Trophoblast cell (in vitro differentiated cells and primary cell): ENCODE measurements at regions not wholly inside any gene's neighbourhood (a gene's known extent, or its start where the extent isn't known, plus 50 kb on each side); places are given as distances from the start of the nearest gene placed in this dataset.
A peak's percentile ranks its signal among the peaks of the same experiment; 100 is the strongest.

Source experiments
- DNase-seq, 2 donors: peaks; one replicate each; pipeline ENCODE4 v3.0.0-alpha.2; 2016
- H2AFZ ChIP-seq: 2 replicates; pipeline ENCODE4 v1.6.1; 2013; ENCODE audit warnings: low read length, moderate library complexity, mild to moderate bottlenecking; ENCODE audit not compliant: insufficient read depth, poor library complexity
- H2AK5ac ChIP-seq: 2 replicates; pipeline ENCODE4 v1.6.1; 2013; ENCODE audit warnings: mild to moderate bottlenecking, low read length
- H2BK120ac ChIP-seq: 2 replicates; pipeline ENCODE4 v1.6.1; 2013; ENCODE audit warnings: low read length, mild to moderate bottlenecking, moderate library complexity; ENCODE audit not compliant: insufficient read depth, poor library complexity
- H2BK12ac ChIP-seq: 2 replicates; pipeline ENCODE4 v1.6.1; 2013; ENCODE audit warnings: mild to moderate bottlenecking, low read length, moderate library complexity
- H2BK5ac ChIP-seq: 2 replicates; pipeline ENCODE4 v1.6.1; 2013; ENCODE audit warnings: low read length, low read depth, moderate library complexity, mild to moderate bottlenecking; ENCODE audit not compliant: poor library complexity
- H3K14ac ChIP-seq: 2 replicates; pipeline ENCODE4 v1.6.1; 2013; ENCODE audit warnings: mild to moderate bottlenecking, low read length
- H3K18ac ChIP-seq: 2 replicates; pipeline ENCODE4 v1.6.1; 2013; ENCODE audit warnings: mild to moderate bottlenecking, low read length
- H3K23ac ChIP-seq: 2 replicates; pipeline ENCODE4 v1.6.1; 2013; ENCODE audit warnings: low read length
- H3K27ac ChIP-seq: 2 replicates; pipeline ENCODE4 v1.5.1; 2013; ENCODE audit warnings: low read depth, mild to moderate bottlenecking, inconsistent platforms, low read length, moderate library complexity
- H3K27me3 ChIP-seq: 2 replicates; pipeline ENCODE4 v1.6.1; 2013; ENCODE audit warnings: inconsistent platforms, mild to moderate bottlenecking, low read length, moderate library complexity; ENCODE audit not compliant: insufficient read depth
- H3K36me3 ChIP-seq, 2 experiments: 1 replicate in 1 of 2; 2 replicates in 1 of 2; pipeline ENCODE4 v1.6.1; 2013; ENCODE audit warnings: low read length in 2 of 2, mild to moderate bottlenecking in 2 of 2, moderate library complexity in 1 of 2; ENCODE audit not compliant: insufficient read depth in 2 of 2, control insufficient read depth in 1 of 2
- H3K4ac ChIP-seq: 2 replicates; pipeline ENCODE4 v1.6.1; 2013; ENCODE audit warnings: low read depth, mild to moderate bottlenecking, low read length, moderate library complexity
- H3K4me1 ChIP-seq, 2 experiments: 1 replicate in 1 of 2; 2 replicates in 1 of 2; pipeline ENCODE4 v1.6.1; 2013; ENCODE audit warnings: low read length in 2 of 2, mild to moderate bottlenecking in 2 of 2, moderate library complexity in 1 of 2; ENCODE audit not compliant: insufficient read depth in 2 of 2, control insufficient read depth in 1 of 2
- H3K4me2 ChIP-seq: 2 replicates; pipeline ENCODE4 v1.6.1; 2013; ENCODE audit warnings: inconsistent platforms, mild to moderate bottlenecking, low read length, moderate library complexity
- H3K4me3 ChIP-seq: 2 replicates; pipeline ENCODE4 v1.5.1; 2013; ENCODE audit warnings: mild to moderate bottlenecking, low read depth, low read length, inconsistent platforms
- H3K79me1 ChIP-seq: one replicate; pipeline ENCODE4 v1.6.1; 2013; ENCODE audit warnings: low read length
- H3K79me2 ChIP-seq: 2 replicates; pipeline ENCODE4 v1.6.1; 2013; ENCODE audit warnings: low read length, mild to moderate bottlenecking; ENCODE audit not compliant: control insufficient read depth, insufficient read depth, poor library complexity
- H3K9ac ChIP-seq: 2 replicates; pipeline ENCODE4 v1.6.1; 2013; ENCODE audit warnings: mild to moderate bottlenecking, low read length
- H3K9me3 ChIP-seq: 2 replicates; pipeline ENCODE4 v1.6.1; 2013; ENCODE audit warnings: low read depth, mild to moderate bottlenecking, control low read depth, inconsistent platforms, low read length; ENCODE audit not compliant: insufficient read depth
- H4K12ac ChIP-seq: 2 replicates; pipeline ENCODE4 v1.6.1; 2013; ENCODE audit warnings: low read depth, mild to moderate bottlenecking, low read length, moderate library complexity
- H4K8ac ChIP-seq: 2 replicates; pipeline ENCODE4 v1.6.1; 2013; ENCODE audit warnings: low read depth, mild to moderate bottlenecking, low read length, moderate library complexity
- H4K91ac ChIP-seq: one replicate; pipeline ENCODE4 v1.6.1; 2013; ENCODE audit warnings: low read depth, mild to moderate bottlenecking, low read length, moderate library complexity
- WGBS: extraction: QIAGEN DNeasy Blood & Tissue Kit; methylation state at CpG from one replicate; pipeline ENCODE4 v1.1.7; 2013; ENCODE audit warnings: missing lambda C conversion rate; ENCODE audit not compliant: insufficient read length, insufficient coverage; ENCODE audit errors: extremely low coverage; 5-methylcytosine and 5-hydroxymethylcytosine counted together

DNA sequence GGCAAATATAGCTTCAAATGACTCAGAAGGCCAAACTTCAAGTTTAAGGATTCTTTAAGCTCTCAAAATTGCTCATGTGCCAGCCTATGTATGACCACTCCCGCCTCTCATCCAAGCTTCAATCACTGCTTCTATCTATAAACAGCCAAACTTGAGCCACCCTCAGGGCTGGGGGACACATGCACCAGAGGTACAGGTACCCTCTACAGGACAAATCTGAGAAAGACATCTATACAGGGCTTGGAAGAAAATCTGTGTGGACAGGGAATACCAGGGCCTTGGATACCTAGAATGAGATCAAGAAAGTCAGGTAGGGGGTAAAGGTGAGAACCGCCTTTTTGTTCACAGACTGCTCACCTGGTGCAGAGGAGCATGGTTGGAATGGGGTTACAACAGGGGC lies 217.9 kb downstream of the ATPSCKMT start:
- Histone ChIP-seq H4K12ac (no peak overlapping the region), H2BK12ac (no peak overlapping the region), H3K4ac (no peak overlapping the region), H2BK5ac (no peak overlapping the region), H2BK120ac (no peak overlapping the region), H2AK5ac (no peak overlapping the region), H3K23ac (no peak overlapping the region), H3K79me2 (no peaks in the 10 kb centered on the region), H4K91ac (no peak overlapping the region), H2AFZ (no peak overlapping the region), H3K79me1 (peaks cover 2% of the 10 kb centered on the region), H3K9me3 (no peaks in the 10 kb centered on the region), H3K4me3 (no peak overlapping the region), H3K36me3 (no peaks in the 10 kb centered on the region), H3K14ac (no peak overlapping the region), H3K9ac (no peak overlapping the region), H3K4me1 (no peaks in the 10 kb centered on the region), H3K27ac (no peak overlapping the region), H4K8ac (no peak overlapping the region), H3K27me3 (no peaks in the 10 kb centered on the region), H3K4me2 (no peak overlapping the region), H3K18ac (no peak overlapping the region)
- DNase-seq = no peak
- WGBS = no CpG with 5 or more reads among the region's 2 CpGs

DNA sequence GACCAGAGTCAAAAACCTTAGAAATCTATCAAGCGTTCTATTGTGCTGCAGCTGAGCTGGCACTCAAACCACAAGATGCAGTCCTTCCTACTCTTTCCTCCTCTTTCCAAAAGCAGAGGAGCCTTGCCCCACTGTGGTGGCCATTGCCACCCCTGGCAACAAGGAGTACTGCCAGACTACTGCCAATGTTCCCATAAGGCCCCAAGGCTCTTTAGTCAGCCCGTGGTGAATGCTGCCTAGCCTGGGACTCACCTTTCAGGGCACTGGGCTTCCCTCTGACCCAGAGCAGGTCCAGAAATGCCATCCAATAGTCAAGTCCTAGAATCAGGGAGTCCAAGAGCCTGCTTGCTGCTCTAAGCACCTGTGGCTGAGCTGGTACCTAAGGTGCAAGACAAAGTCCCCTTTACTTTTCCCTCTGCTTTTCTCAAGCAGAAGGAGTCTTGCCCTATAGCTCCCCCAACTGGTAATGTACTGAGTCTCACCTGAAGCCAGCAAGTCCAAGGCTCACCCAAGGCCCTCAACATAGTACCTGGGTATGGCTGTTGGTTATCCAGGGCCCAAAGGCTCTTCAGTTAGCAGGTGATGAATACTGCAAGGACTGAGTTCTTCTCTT lies 219.4 kb downstream of the ATPSCKMT start:
- no peak overlapping the region for H3K4me3 ChIP-seq
- H3K4ac ChIP-seq = no peak overlapping the region
- no peak overlapping the region for H2AFZ ChIP-seq
- no peaks in the 10 kb centered on the region for H3K79me2 ChIP-seq
- no CpG with 5 or more reads among the region's 2 CpGs for WGBS
- peaks cover 2% of the 10 kb centered on the region for H3K79me1 ChIP-seq
- no peak overlapping the region for H2BK5ac ChIP-seq
- no peak overlapping the region for H4K91ac ChIP-seq
- H3K36me3 ChIP-seq = no peaks in the 10 kb centered on the region
- no peaks in the 10 kb centered on the region for H3K9me3 ChIP-seq
- H4K8ac ChIP-seq = no peak overlapping the region
- peak overlapping the region; percentile 7 for H2BK12ac ChIP-seq
- H4K12ac ChIP-seq = no peak overlapping the region
- no peak overlapping the region for H3K27ac ChIP-seq
- H3K4me2 ChIP-seq = no peak overlapping the region
- no peaks in the 10 kb centered on the region for H3K4me1 ChIP-seq
- no peaks in the 10 kb centered on the region for H3K27me3 ChIP-seq
- peak in 1 of 2 donors; percentile 36 for DNase-seq
- no peak overlapping the region for H3K23ac ChIP-seq
- H3K18ac ChIP-seq = no peak overlapping the region
- H2BK120ac ChIP-seq = no peak overlapping the region
- no peak overlapping the region for H2AK5ac ChIP-seq
- no peak overlapping the region for H3K14ac ChIP-seq
- H3K9ac ChIP-seq = no peak overlapping the region

DNA sequence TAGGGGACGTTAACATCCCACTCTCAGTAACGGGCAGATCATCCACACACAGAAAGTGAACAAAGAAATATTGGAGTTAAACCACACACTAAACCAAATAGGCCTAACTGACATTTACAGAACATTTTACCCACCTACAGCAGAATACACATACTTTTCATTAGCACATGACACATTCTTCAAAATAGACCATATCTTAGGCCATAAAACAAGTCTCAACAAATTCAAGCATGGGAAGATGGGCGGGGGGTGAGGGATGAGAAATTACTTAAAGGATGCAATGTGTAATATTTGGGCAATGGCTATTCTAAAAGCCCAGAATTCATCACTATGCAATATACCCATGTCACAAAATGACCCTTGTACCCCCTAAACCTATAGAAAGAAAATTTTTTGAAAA lies 226.2 kb downstream of the ATPSCKMT start:
- Histone ChIP-seq H2AK5ac (no peak overlapping the region), H4K12ac (no peak overlapping the region), H2BK5ac (no peak overlapping the region), H3K36me3 (no peaks in the 10 kb centered on the region), H3K9ac (no peak overlapping the region), H3K14ac (no peak overlapping the region), H3K27ac (no peak overlapping the region), H4K8ac (no peak overlapping the region), H4K91ac (no peak overlapping the region), H3K4me2 (no peak overlapping the region), H2BK120ac (no peak overlapping the region), H3K4me1 (no peaks in the 10 kb centered on the region), H3K4ac (no peak overlapping the region), H3K9me3 (no peaks in the 10 kb centered on the region), H3K18ac (no peak overlapping the region), H3K4me3 (no peak overlapping the region), H2BK12ac (no peak overlapping the region), H3K79me2 (no peaks in the 10 kb centered on the region), H3K27me3 (no peaks in the 10 kb centered on the region), H2AFZ (no peak overlapping the region), H3K23ac (no peak overlapping the region), H3K79me1 (no peaks in the 10 kb centered on the region)
- no CpG with 5 or more reads among the region's 3 CpGs for WGBS
- DNase-seq = no peak

DNA sequence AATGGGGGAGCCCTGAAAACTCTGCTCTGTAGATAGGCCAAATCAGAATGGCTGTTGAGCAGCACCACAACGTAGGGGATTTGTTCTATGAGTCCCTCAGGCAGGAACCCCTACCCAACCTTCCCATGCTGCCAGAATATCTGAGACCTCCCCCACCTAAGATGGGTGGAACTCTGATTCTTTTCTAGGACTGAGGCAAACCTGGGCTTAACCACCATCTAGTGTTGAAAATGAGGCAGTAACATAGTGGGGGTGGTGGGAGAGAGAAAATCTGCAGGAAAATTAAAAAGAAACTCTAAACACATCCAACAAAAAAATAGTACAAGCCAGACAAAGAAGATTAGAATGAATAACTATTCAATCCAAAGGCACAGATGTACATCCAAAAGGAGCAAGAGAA lies 228.4 kb downstream of the ATPSCKMT start:
- Histone ChIP-seq H3K4me1 (no peaks in the 10 kb centered on the region), H2AFZ (no peak overlapping the region), H3K27me3 (no peaks in the 10 kb centered on the region), H3K23ac (no peak overlapping the region), H2BK5ac (no peak overlapping the region), H3K4ac (no peak overlapping the region), H4K91ac (no peak overlapping the region), H2AK5ac (no peak overlapping the region), H2BK120ac (no peak overlapping the region), H3K79me1 (no peaks in the 10 kb centered on the region), H4K8ac (no peak overlapping the region), H3K9ac (no peak overlapping the region), H3K18ac (no peak overlapping the region), H3K79me2 (no peaks in the 10 kb centered on the region), H3K4me3 (no peak overlapping the region), H3K14ac (no peak overlapping the region), H3K27ac (no peak overlapping the region), H4K12ac (no peak overlapping the region), H3K9me3 (no peaks in the 10 kb centered on the region), H3K36me3 (no peaks in the 10 kb centered on the region), H3K4me2 (no peak overlapping the region), H2BK12ac (no peak overlapping the region)
- DNase-seq = no peak
- no CpG with 5 or more reads among the region's 1 CpG for WGBS
